Activated CD4-positive, CD25-positive, alpha-beta regulatory T cell treated with anti-CD3 and anti-CD28 coated beads, Interleukin-2, amount 50 U/mL, for 24 hours (primary cell): ENCODE measurements at regions not wholly inside any gene's neighbourhood (a gene's known extent, or its start where the extent isn't known, plus 50 kb on each side); places are given as distances from the start of the nearest gene placed in this dataset.
"Not testable (repeated sequence)": the region's sequence is repeated elsewhere in the genome, so short reads cannot be mapped to it uniquely, and the experiment has no call there.

Experiments used
- ATAC-seq, 2 donors: fragments of 150-1000 bp; cut with Tn5 transposase; one replicate each; pipeline ENCODE4 v1.10.0; 2021; ENCODE audit warnings: mild to moderate bottlenecking in 1 of 2, moderate library complexity in 1 of 2

- ATAC-seq, result not testable (repeated sequence)
These were observed 73.8 kb upstream of the DAPK1 start for GRCh38 chr9:87423885-87424284.

DNA sequence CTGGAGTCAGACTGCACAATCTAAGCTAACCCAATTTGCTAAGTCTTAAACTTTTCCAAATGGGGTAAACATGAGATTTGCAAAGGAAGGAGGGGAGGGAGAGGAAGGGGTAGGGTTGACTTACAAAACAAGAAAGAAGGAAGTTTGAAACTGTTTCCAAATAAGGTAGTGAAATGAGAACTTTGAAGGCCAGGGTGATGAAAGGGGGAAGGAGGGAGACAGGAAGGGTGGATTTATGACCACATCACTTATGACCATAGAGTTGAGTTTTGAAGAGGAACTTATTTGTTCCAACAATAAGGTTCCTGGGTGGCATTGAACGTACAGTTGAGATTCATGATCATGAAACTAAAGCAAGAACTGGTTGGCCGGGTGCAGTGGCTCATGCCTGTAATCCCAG is 72.5 kb upstream of the DAPK1 start:
- no peak for ATAC-seq

GRCh38 chr9:87427851-87428506 is 69.7 kb upstream of the DAPK1 start:
- no peak for ATAC-seq

- no peak for ATAC-seq
These were observed 69.0 kb upstream of the DAPK1 start for GRCh38 chr9:87428659-87429058.

- no peak for ATAC-seq
These were observed 65.8 kb upstream of the DAPK1 start for GRCh38 chr9:87431837-87432236.

GRCh38 chr9:87433853-87434252 is 63.8 kb upstream of the DAPK1 start:
- ATAC-seq, result no peak

DNA sequence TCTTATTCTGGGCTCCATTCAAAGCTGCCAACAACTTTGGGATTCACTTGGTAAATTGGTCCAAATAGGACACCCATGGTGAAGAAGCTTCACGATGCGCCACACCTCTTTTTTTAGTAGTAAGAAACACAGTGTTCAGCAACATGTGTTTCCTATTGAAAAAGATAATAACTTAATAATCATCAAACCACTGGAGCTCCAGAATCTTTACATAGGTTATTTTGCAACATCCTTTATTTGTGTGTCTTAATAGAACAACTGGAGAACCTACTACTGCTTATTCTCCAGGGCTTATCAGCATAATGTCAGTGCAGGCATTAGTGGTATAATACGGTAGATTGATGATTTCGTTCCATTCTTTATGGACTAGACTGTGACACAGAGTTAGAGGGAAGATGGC is 63.3 kb upstream of the DAPK1 start:
- no peak for ATAC-seq

DNA sequence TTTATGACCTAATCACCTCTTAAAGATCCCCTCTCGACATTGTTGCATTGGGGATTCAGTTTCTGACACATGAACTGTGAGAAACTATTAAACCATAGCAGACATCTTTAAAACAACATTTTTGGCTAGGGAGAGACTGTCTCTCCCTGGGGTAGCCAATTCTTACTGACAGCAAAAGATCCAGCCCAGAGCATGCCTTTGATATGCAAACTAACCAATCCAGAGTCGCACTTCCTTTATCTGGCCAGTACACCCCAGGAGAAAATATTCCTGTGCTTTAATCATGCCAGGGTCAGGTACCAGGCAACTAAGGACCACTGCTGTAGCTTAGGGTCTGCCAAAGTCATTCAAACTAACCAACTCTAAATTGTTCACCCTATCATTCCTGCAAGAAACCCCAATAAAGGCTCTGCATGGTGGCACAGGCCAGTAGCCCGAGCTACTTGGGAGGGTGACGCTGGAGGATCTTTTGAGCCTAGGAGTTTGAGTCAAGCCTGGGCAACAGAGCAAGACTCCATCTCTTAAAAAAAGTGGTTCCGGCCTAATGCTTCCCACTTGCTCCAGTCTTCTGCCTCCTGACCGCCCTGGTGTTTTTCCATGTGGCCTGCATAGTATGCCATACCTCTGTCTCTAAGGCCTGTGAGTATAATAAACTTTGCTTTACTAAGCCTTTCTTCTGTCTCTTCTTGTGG is 62.3 kb upstream of the DAPK1 start:
- ATAC-seq, result no peak

- ATAC-seq, result no peak
These were observed 61.0 kb upstream of the DAPK1 start for GRCh38 chr9:87436716-87437115.

DNA sequence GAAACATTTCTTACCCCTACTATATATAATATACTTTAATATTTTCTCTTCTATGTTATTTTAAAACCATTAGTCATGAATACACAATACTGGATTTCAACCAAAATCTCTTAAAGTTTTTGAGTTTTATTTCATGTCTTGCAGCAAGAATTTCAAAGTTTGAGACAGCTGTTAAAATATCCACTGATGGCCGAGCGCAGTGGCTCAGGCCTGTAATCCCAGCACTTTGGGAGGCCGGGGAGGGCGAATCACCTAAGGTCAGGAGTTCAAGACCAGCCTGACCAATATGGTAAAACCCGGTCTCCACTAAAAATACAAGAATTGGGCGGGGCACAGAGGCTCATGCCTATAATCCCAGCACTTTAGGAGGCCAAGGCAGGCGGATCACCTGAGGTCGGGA is 59.7 kb upstream of the DAPK1 start:
- no peak for ATAC-seq

DNA sequence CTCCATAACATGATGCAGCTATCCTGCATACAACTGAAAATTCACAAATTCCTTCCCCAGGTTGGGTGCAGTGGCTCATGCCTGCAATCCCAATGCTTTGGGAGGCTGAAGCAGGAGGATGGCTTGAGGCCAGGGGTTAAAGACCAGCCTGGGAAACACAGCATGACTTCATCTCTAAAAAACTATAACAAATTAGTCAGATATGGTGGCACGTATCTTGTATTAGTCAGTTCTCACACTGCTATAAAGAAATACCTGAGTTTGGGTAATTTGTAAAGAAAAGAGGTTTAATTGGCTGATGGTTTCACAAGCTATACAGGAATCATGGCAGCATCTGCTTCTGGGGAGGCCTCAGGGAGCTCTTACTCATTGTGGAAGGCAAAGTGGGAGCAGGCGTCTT is 56.4 kb upstream of the DAPK1 start:
- no peak for ATAC-seq

- no peak for ATAC-seq
These were observed 55.2 kb upstream of the DAPK1 start for GRCh38 chr9:87442451-87442850.

DNA sequence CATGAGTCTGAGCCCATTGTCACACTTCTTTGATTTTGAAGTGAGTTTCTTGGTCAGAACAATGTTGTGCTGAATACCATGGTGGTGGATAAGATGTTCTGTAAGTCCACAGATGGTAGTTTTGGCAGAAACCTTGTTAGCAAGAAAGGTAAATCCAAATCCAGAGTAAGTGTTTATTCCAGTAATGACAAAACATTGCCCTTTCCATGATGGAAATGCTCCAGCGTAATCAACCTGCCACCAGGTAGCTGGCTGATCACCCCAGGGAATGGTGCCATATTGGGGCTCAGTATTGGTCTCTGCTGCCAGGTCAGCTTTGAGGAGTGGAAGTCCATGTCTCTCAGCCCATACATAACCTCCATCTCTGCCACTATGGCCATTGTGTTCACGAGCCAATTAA is 54.7 kb upstream of the DAPK1 start:
- ATAC-seq, result no peak

GRCh38 chr9:87443461-87443860 is 54.2 kb upstream of the DAPK1 start:
- no peak for ATAC-seq

DNA sequence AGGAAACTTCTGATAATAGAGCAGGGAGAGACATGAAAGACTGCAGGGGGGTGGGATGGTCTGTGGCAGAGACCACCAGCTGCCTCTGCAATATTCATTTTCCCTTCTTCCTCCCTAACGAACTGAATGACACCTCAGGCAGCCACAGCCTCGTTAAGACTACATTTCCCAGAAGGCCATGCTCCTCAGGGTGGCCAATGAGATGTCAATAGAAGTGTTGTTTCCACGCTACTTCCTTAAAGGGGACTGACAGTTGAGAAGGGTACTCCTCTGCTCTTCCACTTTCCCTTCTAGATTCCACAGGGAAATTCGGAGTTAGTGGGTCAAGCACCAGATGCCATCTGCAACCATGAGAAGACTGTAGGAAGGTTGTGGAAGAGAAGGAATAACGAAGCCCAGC is 52.0 kb upstream of the DAPK1 start:
- ATAC-seq, result no peak

DNA sequence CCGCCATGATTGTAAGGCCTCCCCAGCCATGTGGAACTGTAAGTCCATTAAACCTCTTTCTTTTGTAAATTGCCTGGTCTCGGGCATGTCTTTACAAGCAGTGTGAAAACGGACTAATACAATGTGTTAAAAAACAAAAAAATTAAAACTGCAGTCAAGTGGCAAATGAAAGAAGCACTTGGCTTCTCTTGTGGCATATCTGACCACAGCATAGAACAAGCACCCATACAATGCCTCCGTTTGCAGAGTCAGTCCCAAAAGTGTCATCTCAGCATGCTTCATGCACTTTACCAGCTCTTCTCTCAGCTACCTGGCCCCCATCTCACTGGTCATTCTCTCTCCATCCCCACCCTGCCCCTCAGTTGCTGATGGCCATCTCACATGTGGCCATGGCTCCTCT is 51.1 kb upstream of the DAPK1 start:
- no peak for ATAC-seq

DNA sequence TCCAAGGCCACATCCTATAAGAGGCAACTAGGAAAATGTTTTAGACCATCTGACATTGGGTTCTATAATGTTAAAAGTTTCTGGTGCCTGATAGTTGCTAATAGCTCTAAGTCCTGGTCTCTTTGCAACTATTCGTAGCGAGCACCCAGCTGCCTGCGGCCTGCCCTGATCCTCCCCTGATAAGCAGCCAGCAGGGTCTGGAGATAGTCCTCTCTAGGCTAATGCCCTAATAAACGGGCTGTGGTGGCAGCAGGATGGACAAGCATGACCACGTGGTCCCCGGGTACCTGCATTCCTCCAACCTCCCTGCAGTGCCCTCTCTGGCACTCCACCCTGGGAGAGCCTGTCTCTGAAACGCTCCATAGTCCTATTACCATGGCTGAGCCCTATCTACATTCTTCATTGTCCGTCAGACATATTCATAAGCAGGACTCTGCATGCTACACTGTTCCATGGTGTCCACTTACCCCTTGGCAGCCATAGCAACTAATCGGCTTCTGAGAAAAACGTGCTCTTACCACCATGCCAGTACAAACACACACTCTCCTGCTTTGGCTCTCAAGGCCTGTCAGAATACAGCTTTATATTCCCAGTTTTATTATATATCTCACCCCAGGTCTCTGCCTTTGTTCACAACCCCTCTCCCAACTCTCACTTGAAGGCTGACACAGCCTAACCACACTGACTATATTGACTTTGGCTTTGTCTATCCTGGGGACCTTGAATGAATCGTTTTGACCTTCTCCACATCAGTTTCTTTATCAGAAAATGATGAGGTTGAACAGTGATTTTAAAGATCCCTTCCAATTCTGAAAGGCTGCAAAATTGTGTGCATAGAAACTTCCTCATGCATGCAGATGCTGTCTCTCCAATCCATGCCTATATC is 49.9 kb upstream of the DAPK1 start:
- no peak for ATAC-seq
